GM12878 (cell line): ENCODE measurements at regions not wholly inside any gene's neighbourhood (a gene's known extent, or its start where the extent isn't known, plus 50 kb on each side); places are given as distances from the start of the nearest gene placed in this dataset.

Experiments used
- MYC ChIP-seq: IDR thresholded peaks from 2 replicates; pipeline ENCODE4 v1.6.1; 2011; ENCODE audit warnings: mild to moderate bottlenecking, low read length, moderate library complexity, inconsistent platforms; ENCODE audit not compliant: insufficient read depth, insufficient replicate concordance, insufficient read length, severe bottlenecking
- TF ChIP-seq, protein P1 (sequence below), 3 experiments: IDR thresholded peaks in 2 of 3; conservative IDR thresholded peaks in 1 of 3; 2 replicates each; pipeline ENCODE4 v1.5.1; 2011; ENCODE audit warnings: low read depth in 3 of 3, low read length in 3 of 3, mild to moderate bottlenecking in 3 of 3, control low read depth in 2 of 3, moderate library complexity in 2 of 3, inconsistent platforms in 1 of 3, mixed read lengths in 1 of 3; ENCODE audit not compliant: control insufficient read depth in 2 of 3, insufficient read depth in 1 of 3; ENCODE audit errors: extremely low read depth in 1 of 3
- TF ChIP-seq, protein P2 (sequence below): IDR thresholded peaks from 2 replicates; pipeline ENCODE4 v1.6.1; 2012; ENCODE audit warnings: low read length, inconsistent platforms
- TF ChIP-seq, protein P3 (sequence below): fragments of 450-650 bp; IDR thresholded peaks from 2 replicates; pipeline ENCODE4 v1.6.1; 2018; ENCODE audit warnings: mild to moderate bottlenecking, low read depth, moderate library complexity; ENCODE audit not compliant: partially characterized antibody

DNA sequence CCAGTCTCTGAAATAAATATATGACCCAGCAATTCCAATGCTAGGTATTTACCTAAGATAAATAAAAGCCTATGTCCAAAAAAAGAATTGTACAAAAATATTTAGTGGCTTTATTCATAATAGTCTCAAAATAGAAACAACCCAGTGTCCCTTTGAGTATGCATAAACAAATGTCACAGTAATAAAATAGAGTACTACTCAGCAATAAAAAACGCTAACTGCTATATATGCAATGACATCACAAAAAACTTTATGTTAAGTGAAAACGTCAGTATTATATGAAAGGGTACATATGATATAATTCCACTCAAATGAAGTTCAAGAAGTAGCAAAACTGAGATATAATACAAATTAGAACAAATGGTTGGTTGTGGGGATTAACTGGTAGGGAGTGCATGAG, 286.5 kb upstream of the MAN1A1 start:
- no peak for TF ChIP-seq MYC
- TF ChIP-seq, protein P1, sequence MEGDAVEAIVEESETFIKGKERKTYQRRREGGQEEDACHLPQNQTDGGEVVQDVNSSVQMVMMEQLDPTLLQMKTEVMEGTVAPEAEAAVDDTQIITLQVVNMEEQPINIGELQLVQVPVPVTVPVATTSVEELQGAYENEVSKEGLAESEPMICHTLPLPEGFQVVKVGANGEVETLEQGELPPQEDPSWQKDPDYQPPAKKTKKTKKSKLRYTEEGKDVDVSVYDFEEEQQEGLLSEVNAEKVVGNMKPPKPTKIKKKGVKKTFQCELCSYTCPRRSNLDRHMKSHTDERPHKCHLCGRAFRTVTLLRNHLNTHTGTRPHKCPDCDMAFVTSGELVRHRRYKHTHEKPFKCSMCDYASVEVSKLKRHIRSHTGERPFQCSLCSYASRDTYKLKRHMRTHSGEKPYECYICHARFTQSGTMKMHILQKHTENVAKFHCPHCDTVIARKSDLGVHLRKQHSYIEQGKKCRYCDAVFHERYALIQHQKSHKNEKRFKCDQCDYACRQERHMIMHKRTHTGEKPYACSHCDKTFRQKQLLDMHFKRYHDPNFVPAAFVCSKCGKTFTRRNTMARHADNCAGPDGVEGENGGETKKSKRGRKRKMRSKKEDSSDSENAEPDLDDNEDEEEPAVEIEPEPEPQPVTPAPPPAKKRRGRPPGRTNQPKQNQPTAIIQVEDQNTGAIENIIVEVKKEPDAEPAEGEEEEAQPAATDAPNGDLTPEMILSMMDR (IDR thresholded peaks at IDR 0.05 in 2 of 3, conservative IDR thresholded peaks at IDR 0.05 in 1 of 3; ENCODE audit: control insufficient read depth in 2 of 3, extremely low read depth in 1 of 3, insufficient read depth in 1 of 3, low read depth in 3 of 3, low read length in 3 of 3), result no peak
- TF ChIP-seq, protein P2, sequence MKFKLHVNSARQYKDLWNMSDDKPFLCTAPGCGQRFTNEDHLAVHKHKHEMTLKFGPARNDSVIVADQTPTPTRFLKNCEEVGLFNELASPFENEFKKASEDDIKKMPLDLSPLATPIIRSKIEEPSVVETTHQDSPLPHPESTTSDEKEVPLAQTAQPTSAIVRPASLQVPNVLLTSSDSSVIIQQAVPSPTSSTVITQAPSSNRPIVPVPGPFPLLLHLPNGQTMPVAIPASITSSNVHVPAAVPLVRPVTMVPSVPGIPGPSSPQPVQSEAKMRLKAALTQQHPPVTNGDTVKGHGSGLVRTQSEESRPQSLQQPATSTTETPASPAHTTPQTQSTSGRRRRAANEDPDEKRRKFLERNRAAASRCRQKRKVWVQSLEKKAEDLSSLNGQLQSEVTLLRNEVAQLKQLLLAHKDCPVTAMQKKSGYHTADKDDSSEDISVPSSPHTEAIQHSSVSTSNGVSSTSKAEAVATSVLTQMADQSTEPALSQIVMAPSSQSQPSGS, result no peak
- TF ChIP-seq, protein P3, sequence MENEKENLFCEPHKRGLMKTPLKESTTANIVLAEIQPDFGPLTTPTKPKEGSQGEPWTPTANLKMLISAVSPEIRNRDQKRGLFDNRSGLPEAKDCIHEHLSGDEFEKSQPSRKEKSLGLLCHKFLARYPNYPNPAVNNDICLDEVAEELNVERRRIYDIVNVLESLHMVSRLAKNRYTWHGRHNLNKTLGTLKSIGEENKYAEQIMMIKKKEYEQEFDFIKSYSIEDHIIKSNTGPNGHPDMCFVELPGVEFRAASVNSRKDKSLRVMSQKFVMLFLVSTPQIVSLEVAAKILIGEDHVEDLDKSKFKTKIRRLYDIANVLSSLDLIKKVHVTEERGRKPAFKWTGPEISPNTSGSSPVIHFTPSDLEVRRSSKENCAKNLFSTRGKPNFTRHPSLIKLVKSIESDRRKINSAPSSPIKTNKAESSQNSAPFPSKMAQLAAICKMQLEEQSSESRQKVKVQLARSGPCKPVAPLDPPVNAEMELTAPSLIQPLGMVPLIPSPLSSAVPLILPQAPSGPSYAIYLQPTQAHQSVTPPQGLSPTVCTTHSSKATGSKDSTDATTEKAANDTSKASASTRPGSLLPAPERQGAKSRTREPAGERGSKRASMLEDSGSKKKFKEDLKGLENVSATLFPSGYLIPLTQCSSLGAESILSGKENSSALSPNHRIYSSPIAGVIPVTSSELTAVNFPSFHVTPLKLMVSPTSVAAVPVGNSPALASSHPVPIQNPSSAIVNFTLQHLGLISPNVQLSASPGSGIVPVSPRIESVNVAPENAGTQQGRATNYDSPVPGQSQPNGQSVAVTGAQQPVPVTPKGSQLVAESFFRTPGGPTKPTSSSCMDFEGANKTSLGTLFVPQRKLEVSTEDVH, result no peak
